SH-SY5Y (cell line): ENCODE measurements at regions not wholly inside any gene's neighbourhood (a gene's known extent, or its start where the extent isn't known, plus 50 kb on each side); places are given as distances from the start of the nearest gene placed in this dataset.

Source experiments
- GATA2 ChIP-seq: IDR thresholded peaks from 2 replicates; pipeline ENCODE4 v1.6.1; 2011; ENCODE audit warnings: mild to moderate bottlenecking, low read depth, low read length
- GATA3 ChIP-seq: IDR thresholded peaks from 2 replicates; pipeline ENCODE4 v1.6.1; 2011; ENCODE audit warnings: low read depth, mild to moderate bottlenecking, low read length, moderate library complexity

DNA sequence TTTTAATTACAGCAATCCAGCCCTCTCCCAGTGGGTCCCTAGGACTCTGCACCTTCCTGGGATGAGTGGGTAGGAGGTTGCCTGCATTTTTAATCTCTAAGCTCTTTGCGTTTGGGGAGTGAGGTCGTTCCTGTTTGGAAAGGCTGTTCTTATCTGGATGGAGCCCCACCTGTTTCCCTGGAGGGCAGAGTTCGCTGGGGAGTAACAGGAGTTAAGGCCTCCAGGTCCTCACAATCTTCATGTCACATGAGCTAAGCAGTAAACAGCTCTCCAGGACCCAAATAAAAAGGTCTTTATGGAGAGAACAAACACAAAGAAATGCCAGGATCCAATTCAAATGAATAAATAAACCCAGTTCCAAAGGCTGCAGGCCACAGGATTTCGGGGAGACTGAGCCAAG is 56.0 kb upstream of the RFLNA start:
- TF ChIP-seq GATA2 = no peak
- no peak for TF ChIP-seq GATA3
